ENCODE measurements at regions not wholly inside any gene's neighbourhood (a gene's known extent, or its start where the extent isn't known, plus 50 kb on each side); places are given as distances from the start of the nearest gene placed in this dataset.
"Not testable (repeated sequence)": the region's sequence is repeated elsewhere in the genome, so short reads cannot be mapped to it uniquely, and the experiment has no call there.

GRCh38 chr13:34363266-34363665 lies 545.3 kb downstream of the RFC3 start:
- Histone ChIP-seq H3K4me3 (no peak overlapping the region), H3K27ac (no peak overlapping the region)

DNA sequence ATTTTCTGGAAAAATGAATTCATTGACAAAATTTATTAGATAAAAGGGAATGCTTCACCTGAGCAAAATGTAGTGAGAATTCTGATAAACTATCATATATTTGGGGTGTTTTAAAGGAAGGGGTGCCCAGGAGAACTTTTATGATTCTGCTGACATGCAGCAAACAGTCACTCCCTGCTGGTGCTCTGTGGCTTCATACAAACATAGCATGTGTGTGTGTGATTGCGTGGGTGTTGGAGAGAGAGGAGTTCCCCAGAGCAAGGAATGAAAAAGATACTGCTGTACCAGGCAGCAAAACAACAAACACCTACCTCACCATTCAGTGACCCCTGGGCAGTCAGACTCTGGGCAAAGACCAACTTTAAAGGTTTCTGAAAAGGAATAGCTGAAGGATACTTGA lies 546.7 kb downstream of the RFC3 start:
- Histone ChIP-seq H3K27ac (no peak overlapping the region), H3K4me3 (no peak overlapping the region)

DNA sequence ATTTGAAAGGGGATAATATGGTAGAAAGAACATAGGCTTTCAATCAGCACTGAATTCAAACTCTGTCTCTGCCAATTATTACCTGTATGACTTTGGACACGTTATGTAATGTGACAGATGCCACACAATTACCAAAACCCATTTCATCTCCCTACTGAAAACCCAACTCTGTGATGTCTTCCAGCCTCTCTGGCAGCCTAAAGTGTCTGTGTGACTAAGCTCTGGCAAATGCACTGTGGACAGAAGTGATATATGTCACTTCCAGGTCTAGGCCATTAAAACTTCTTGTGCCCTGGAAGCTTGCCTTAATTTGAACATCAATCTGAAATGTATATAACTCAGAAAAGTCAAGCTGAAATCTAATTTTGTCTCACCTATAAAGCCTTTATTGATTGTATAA lies 552.0 kb downstream of the RFC3 start:
- no peak overlapping the region for H3K4me3 ChIP-seq

GRCh38 chr13:34371108-34371507 lies 553.2 kb downstream of the RFC3 start:
- Histone ChIP-seq H3K4me3 (no peak overlapping the region), H3K27ac (no peak overlapping the region)

More for the DNA sequence above, 552.0 kb downstream of the RFC3 start:
- no peak overlapping the region for H3K27ac ChIP-seq

DNA sequence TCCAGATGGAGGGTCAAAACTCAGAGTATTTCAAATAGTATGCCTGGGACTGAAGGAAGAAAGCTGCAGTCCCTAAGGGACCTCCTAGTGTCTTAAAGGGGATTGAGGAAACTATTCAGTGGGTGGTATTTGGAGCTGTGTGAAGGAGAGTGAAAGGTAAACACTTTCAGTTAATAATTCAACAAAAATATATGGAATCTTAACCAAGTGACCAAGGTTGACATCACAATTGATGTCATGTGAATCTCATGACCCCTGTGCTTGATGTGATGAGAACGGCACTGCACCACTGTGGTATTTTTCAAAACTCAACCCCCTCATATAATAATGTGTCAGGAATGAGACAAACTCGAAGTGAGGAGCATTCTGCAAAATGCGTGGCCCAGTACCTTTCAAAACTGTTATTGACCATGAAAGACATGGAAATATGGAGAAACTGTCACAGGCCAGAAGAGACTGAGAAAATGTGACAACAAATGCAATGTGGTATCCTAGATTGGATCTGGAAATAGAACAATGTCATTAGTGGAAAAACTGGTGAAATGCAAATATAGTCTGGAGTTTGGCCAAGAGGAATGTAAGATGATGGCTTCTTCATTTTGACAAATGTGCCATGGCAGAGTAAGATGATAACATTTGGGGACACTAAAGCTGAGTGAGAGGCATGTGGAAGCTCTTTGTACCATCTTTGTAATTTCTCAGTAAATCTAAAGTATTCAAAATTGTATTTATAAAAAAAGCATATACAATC lies 553.9 kb downstream of the RFC3 start:
- H3K27ac ChIP-seq: no peak overlapping the region

DNA sequence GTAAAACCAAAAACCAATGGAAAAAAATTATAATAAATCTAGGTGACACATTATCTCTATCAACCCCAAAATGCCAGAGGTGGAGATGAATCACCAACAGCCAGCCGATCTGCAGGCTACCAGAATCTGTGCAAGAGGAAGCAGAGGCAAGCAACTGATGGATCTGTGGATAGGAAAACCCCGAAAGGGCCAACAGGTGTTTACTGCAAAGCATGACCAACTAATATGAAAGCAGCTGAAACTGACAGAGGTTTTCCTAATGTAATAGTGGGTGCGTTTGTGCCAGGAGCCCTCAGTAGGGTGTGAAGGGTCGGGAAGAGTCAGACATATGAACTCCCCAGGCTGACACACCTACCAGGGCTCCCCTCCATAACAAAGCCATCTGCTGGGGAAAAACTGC lies 554.6 kb downstream of the RFC3 start:
- Histone ChIP-seq H3K27ac (no peak overlapping the region), H3K4me3 (no peak overlapping the region)

More for the DNA sequence above, 553.9 kb downstream of the RFC3 start:
- H3K4me3 ChIP-seq: no peak overlapping the region

DNA sequence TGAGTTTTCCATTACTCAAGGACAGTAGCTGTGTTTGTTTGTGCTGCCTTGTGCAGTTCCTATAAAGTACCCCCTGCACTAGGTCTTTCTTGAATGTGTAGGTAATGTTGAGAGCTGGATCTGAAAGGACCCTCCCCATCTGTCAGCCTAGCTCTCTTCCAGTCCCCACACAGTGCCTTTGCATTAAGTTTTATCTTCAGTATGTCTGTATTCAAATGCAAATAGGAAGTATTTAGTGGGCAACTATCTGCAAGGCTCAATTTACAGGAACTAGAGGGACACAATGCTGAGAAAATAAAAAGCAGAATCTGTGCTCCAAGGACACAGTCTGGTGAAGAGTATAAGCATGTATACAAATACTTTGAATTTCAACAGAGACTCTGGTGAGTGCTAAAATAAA lies 558.5 kb downstream of the RFC3 start:
- Histone ChIP-seq H3K27ac (no peak overlapping the region), H3K4me3 (no peak overlapping the region)

GRCh38 chr13:34381228-34381627 lies 560.8 kb upstream of the NBEA start:
- no peak overlapping the region for H3K4me3 ChIP-seq
- no peak overlapping the region for H3K27ac ChIP-seq

- H3K27ac ChIP-seq: no peak overlapping the region
- no peak overlapping the region for H3K4me3 ChIP-seq
Observed at GRCh38 chr13:34383728-34384127, 558.3 kb upstream of the NBEA start.

DNA sequence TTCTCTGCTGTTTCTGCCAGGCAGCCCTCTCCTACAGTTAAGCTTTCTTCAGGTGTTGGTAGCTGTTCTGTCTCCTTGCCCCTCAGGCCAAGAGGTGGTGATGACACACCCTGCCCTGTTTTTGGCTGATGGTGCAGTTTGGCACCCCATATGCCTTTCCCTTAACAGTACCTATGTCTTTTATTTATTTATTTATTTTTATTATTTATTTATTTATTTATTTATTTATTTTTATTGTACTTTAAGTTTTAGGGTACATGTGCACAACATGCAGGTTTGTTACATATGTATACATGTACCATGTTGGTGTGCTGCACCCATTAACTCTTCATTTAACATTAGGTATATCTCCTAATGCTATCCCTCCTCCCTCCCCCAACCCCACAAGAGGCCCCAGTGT lies 555.8 kb upstream of the NBEA start:
- H3K27ac ChIP-seq, H3K4me3 ChIP-seq: not testable (repeated sequence)

DNA sequence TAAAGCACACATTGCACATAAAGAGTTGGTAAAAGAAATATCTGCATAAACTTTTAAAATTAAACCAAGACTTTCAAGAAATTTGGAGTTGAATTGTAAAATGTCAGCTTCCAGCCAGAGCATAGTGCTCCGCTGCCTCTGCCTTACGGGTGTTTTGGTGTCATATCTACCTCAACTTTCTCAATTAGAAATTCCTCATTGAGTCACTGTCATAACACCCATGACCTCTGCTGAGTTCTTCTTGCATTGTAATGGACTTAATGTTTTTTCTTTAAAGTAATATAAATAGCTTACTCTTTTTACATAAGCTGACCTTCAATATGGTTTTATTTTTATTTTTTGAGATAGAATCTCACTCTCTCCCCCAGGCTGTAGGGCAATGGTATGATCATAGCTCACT lies 551.0 kb upstream of the NBEA start:
- H3K4me3 ChIP-seq: no peak overlapping the region

DNA sequence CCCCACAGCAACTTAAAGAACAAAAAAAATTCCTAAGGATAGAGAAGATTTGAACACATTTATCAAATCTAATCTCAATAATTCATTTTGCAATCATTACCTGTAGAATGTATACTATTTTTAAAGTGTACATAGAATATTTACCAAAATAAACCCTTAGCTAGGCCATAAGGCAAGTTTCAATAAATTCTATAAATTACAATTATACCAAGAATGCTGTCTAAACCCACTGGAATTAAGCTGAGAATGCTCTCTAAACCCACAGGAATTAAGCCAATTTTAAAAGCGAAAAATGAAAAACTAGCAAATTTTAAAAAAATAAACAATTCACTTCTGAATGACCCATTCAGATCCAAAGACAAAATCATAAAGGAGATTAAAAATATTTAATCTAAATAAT lies 540.4 kb upstream of the NBEA start:
- no peak overlapping the region for H3K4me3 ChIP-seq
- H3K27ac ChIP-seq: no peak overlapping the region

More for the DNA sequence above, 551.0 kb upstream of the NBEA start:
- no peak overlapping the region for H3K27ac ChIP-seq

GRCh38 chr13:34405410-34406181 lies 536.5 kb upstream of the NBEA start:
- no peak overlapping the region for H3K27ac ChIP-seq

GRCh38 chr13:34408640-34409039 lies 533.4 kb upstream of the NBEA start:
- H3K4me3 ChIP-seq: no peak overlapping the region
- H3K27ac ChIP-seq: no peak overlapping the region

More at GRCh38 chr13:34405410-34406181, 536.5 kb upstream of the NBEA start:
- no peak overlapping the region for H3K4me3 ChIP-seq

GRCh38 chr13:34409496-34410182 lies 532.4 kb upstream of the NBEA start:
- Histone ChIP-seq H3K4me3 (no peak overlapping the region), H3K27ac (no peak overlapping the region)

DNA sequence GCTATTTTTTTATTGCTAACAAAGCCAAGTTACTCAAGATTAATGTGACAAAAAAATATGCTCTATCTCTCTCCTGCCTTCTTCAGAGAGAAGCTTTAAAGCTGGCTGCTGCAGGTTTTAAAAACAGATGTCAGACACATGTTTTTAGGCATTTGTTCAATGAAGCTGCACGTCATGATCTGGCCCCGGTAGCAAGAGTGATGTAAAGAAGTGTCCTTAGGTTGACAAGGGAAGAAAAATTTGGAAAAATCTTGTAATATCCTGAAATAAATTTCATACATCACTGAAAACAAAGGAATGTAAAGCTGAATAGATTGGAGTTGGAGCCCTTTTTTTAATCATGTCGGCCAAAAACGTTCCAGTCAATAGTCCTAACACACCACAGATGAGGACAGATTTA lies 531.4 kb upstream of the NBEA start:
- Histone ChIP-seq H3K27ac (no peak overlapping the region), H3K4me3 (no peak overlapping the region)

GRCh38 chr13:34411177-34411576 lies 530.9 kb upstream of the NBEA start:
- Histone ChIP-seq H3K4me3 (no peak overlapping the region), H3K27ac (no peak overlapping the region)

DNA sequence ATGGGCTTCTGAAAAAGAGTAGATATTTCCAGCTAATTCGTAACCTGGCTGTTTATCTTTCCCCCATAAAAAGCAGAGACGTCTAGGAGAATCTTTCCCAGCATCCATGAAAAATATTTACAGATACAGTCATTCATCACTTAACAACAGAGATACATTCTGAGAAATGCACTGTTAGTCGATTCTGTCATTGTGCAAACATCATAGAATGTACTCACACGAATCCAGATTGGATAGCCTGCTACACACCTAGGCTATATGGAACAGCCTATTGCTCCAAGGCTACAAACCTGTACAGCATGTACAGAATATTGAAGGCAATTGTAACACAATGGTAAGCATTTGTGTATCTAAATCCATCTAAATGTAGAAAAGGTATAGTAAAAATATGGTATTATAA lies 530.2 kb upstream of the NBEA start:
- H3K4me3 ChIP-seq: no peak overlapping the region
- no peak overlapping the region for H3K27ac ChIP-seq

- Histone ChIP-seq H3K27ac (no peak overlapping the region), H3K4me3 (no peak overlapping the region)
Observed at GRCh38 chr13:34412295-34412694, 529.8 kb upstream of the NBEA start.

DNA sequence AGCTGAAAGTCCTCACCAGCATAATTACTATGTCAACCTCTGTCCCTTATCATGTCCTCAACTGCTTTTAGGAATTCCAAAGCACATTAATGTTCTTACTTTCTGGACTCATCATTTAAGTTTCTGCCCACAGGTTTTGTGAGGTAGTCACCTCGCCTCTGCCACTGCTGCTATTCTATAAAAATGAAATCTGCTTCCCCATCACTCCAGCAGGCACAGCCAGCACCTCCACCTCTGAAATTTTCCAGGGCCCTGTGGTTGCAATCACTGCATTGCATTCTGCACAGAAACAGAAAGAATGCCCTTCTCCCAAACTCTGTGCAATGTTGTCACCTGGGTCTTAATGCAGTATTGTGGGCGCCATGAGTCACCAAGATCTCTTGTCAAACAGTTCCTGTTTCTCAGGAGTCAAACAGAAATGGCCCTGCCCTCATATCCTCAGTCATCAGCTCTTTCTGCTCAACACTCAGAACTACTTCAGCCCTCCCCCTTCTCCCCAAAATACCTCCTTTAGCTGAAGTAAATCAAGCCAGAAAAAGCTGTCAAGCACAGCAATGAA lies 529.2 kb upstream of the NBEA start:
- Histone ChIP-seq H3K27ac (no peak overlapping the region), H3K4me3 (no peak overlapping the region)

Data from skin epidermis (tissue), 12 donors.